K562 (cell line): ENCODE measurements at regions not wholly inside any gene's neighbourhood (a gene's known extent, or its start where the extent isn't known, plus 50 kb on each side); places are given as distances from the start of the nearest gene placed in this dataset.

Experiments used
- ATF4 ChIP-seq: fragments of 450-650 bp; formaldehyde crosslinking; IDR thresholded peaks from 2 replicates; pipeline ENCODE4 v1.4.0; 2022; ENCODE audit warnings: mild to moderate bottlenecking, moderate library complexity
- CTCF ChIP-seq, 3 experiments: IDR thresholded peaks in 2 of 3; conservative IDR thresholded peaks in 1 of 3; 2 replicates each; pipeline ENCODE4 v1.5.1; 2011 to 2012; ENCODE audit warnings: low read length in 3 of 3, mild to moderate bottlenecking in 3 of 3, control low read depth in 2 of 3, improper control_type of control experiment in 1 of 3, inconsistent platforms in 1 of 3, low read depth in 1 of 3, mixed read lengths in 1 of 3, moderate library complexity in 1 of 3; ENCODE audit not compliant: insufficient read depth in 2 of 3
- E2F5 ChIP-seq: sonication (generic); formaldehyde crosslinking; IDR thresholded peaks from 2 replicates; pipeline ENCODE4 v1.8.0; 2022; ENCODE audit warnings: mild to moderate bottlenecking, missing genetic modification reagents
- KDM4B ChIP-seq, 2 experiments: fragments of 450-650 bp in 1 of 2; sonication (generic) in 1 of 2; IDR thresholded peaks; 2 replicates each; pipeline ENCODE4 v1.6.1; 2016 to 2017; ENCODE audit warnings: borderline replicate concordance in 2 of 2, antibody characterized with exemption in 1 of 2, low read depth in 1 of 2, mild to moderate bottlenecking in 1 of 2
- MAZ ChIP-seq, 2 experiments: fragments of 450-650 bp in 1 of 2; sonication (generic) in 1 of 2; formaldehyde crosslinking; IDR thresholded peaks in 1 of 2; conservative IDR thresholded peaks in 1 of 2; 2 replicates each; pipeline versions ENCODE4 v1.4.0 to v1.5.0; 2020; ENCODE audit warnings: mild to moderate bottlenecking in 1 of 2, missing genetic modification reagents in 1 of 2
- NCOA2 ChIP-seq, 2 experiments: fragments of 450-650 bp; IDR thresholded peaks; 2 replicates each; pipeline ENCODE4 v1.6.1; 2018; ENCODE audit warnings: mild to moderate bottlenecking in 2 of 2, moderate library complexity in 1 of 2; ENCODE audit not compliant: partially characterized antibody in 2 of 2
- POLR2AphosphoS5 ChIP-seq: IDR thresholded peaks from 2 replicates; pipeline ENCODE4 v1.6.1; 2011; ENCODE audit warnings: mild to moderate bottlenecking, low read depth, low read length, moderate library complexity; ENCODE audit not compliant: control insufficient read depth, insufficient read depth
- RBBP5 ChIP-seq: fragments of 200-600 bp; sonication (generic); IDR thresholded peaks from 2 replicates; pipeline ENCODE4 v1.6.1; 2012; ENCODE audit warnings: borderline replicate concordance, mild to moderate bottlenecking, low read length, control low read depth, inconsistent platforms; ENCODE audit not compliant: insufficient read depth, poor library complexity, severe bottlenecking
- SMAD1 ChIP-seq: fragments of 150-350 bp; IDR thresholded peaks from 2 replicates; pipeline ENCODE4 v1.6.1; 2014; ENCODE audit warnings: low read length, low read depth; ENCODE audit not compliant: partially characterized antibody
- ZNF449 ChIP-seq: fragments of 250-450 bp; sonication (Bioruptor Pico); IDR thresholded peaks from 2 replicates; pipeline ENCODE4 v1.8.0; 2022; ENCODE audit warnings: moderate library complexity, mild to moderate bottlenecking, inconsistent platforms
- ZNF507 ChIP-seq: conservative IDR thresholded peaks from 2 replicates; pipeline ENCODE4 v1.6.1; 2017; ENCODE audit warnings: missing genetic modification characterization, missing compliant biosample characterization
- ZNF592 ChIP-seq: fragments of 450-650 bp; IDR thresholded peaks from 2 replicates; pipeline ENCODE4 v1.6.1; 2017; ENCODE audit warnings: antibody characterized with exemption, mild to moderate bottlenecking

- TF ChIP-seq CTCF (IDR thresholded peaks at IDR 0.05 in 2 of 3, conservative IDR thresholded peaks at IDR 0.05 in 1 of 3; ENCODE audit: insufficient read depth in 2 of 3, low read depth in 1 of 3, low read length in 3 of 3) (no peak), E2F5 (no peak), ZNF507 (tag) (no peak), NCOA2 (IDR thresholded peaks at IDR 0.05; ENCODE audit: partially characterized antibody in 2 of 2) (no peak), SMAD1 (no peak), MAZ (CRISPR knock-in tag; conservative IDR thresholded peaks at IDR 0.05 in 1 of 2, IDR thresholded peaks at IDR 0.05 in 1 of 2) (no peak), ZNF449 (no peak), RBBP5 (no peak), ZNF592 (no peak), POLR2AphosphoS5 (no peak), ATF4 (CRISPR knock-in tag) (no peak), KDM4B (IDR thresholded peaks at IDR 0.05; ENCODE audit: borderline replicate concordance in 2 of 2, low read depth in 1 of 2) (no peak)
Measured at GRCh38 chr12:83856803-83857202, 1055.8 kb downstream of the SLC6A15 start.
